ENCODE measurements at regions not wholly inside any gene's neighbourhood (a gene's known extent, or its start where the extent isn't known, plus 50 kb on each side); places are given as distances from the start of the nearest gene placed in this dataset.
A peak's percentile ranks its signal among the peaks of the same experiment; 100 is the strongest.

GRCh38 chr4:4761128-4761982 lies 98.1 kb upstream of the MSX1 start:
- Mint-ChIP-seq H3K4me3 (no peak overlapping the region), H3K27ac (peak overlapping the region in 1 of 8 donors; percentile 86), H3K27me3 (peaks cover 0 to 6% of the 10 kb centered on the region in 2 donors), H3K9me3 (peaks cover 0 to 15% (median 2%) of the 10 kb centered on the region in 5 donors), H3K4me1 (peaks cover 12 to 19% (median 16%) of the 10 kb centered on the region in 3 donors), H3K36me3 (peaks cover 0 to 16% (median 2%) of the 10 kb centered on the region in 3 donors)
- DNase-seq: no peak
- H3K4me1 ChIP-seq (ENCODE audit: insufficient read depth, low read length): no peaks in the 10 kb centered on the region
- no peak overlapping the region for H3K4me3 ChIP-seq (ENCODE audit: low read length)
- no peaks in the 10 kb centered on the region for H3K27me3 ChIP-seq (ENCODE audit: insufficient read depth, low read length, poor library complexity, severe bottlenecking)
- ChIA-PET POLR2A (no interaction called here), CTCF (no interaction called here)
- H3K9me3 ChIP-seq (ENCODE audit: low read length): no peaks in the 10 kb centered on the region
- H3K36me3 ChIP-seq (ENCODE audit: insufficient read depth, low read length): no peaks in the 10 kb centered on the region
- no peak overlapping the region for H3K27ac ChIP-seq (ENCODE audit: low read depth, low read length)

- H3K9me3 Mint-ChIP-seq: peaks cover 0 to 12% (median 2%) of the 10 kb centered on the region in 5 donors
- no peak overlapping the region for H3K27ac Mint-ChIP-seq
- Histone ChIP-seq H3K27ac (ENCODE audit: low read depth, low read length) (no peak overlapping the region), H3K4me1 (ENCODE audit: insufficient read depth, low read length) (no peaks in the 10 kb centered on the region), H3K27me3 (ENCODE audit: insufficient read depth, low read length, poor library complexity, severe bottlenecking) (no peaks in the 10 kb centered on the region), H3K36me3 (ENCODE audit: insufficient read depth, low read length) (no peaks in the 10 kb centered on the region), H3K9me3 (ENCODE audit: low read length) (no peaks in the 10 kb centered on the region), H3K4me3 (ENCODE audit: low read length) (no peak overlapping the region)
- ChIA-PET CTCF (no interaction called here), POLR2A (no interaction called here)
- DNase-seq: no peak
- peaks cover 0 to 6% of the 10 kb centered on the region in 2 donors for H3K27me3 Mint-ChIP-seq
- peaks cover 0 to 8% (median 2%) of the 10 kb centered on the region in 3 donors for H3K36me3 Mint-ChIP-seq
- peaks cover 12 to 19% (median 16%) of the 10 kb centered on the region in 3 donors for H3K4me1 Mint-ChIP-seq
- no peak overlapping the region for H3K4me3 Mint-ChIP-seq
Observed at GRCh38 chr4:4759883-4760282, 99.6 kb upstream of the MSX1 start.

- Histone ChIP-seq H3K9me3 (ENCODE audit: low read length) (no peaks in the 10 kb centered on the region), H3K27ac (ENCODE audit: low read depth, low read length) (no peak overlapping the region), H3K4me3 (ENCODE audit: low read length) (no peak overlapping the region), H3K4me1 (ENCODE audit: insufficient read depth, low read length) (no peaks in the 10 kb centered on the region), H3K27me3 (ENCODE audit: insufficient read depth, low read length, poor library complexity, severe bottlenecking) (no peaks in the 10 kb centered on the region), H3K36me3 (ENCODE audit: insufficient read depth, low read length) (no peaks in the 10 kb centered on the region)
- peaks cover 0 to 8% (median 2%) of the 10 kb centered on the region in 5 donors for H3K9me3 Mint-ChIP-seq
- H3K4me1 Mint-ChIP-seq: peaks cover 11 to 16% (median 16%) of the 10 kb centered on the region in 3 donors
- H3K27ac Mint-ChIP-seq: no peak overlapping the region
- H3K27me3 Mint-ChIP-seq: peaks cover 0 to 6% of the 10 kb centered on the region in 2 donors
- no peak overlapping the region for H3K4me3 Mint-ChIP-seq
- ChIA-PET CTCF (no interaction called here), POLR2A (no interaction called here)
- no peak for DNase-seq
- H3K36me3 Mint-ChIP-seq: peaks cover 0 to 3% (median 0%) of the 10 kb centered on the region in 3 donors
Observed at GRCh38 chr4:4759232-4759631, 100.2 kb upstream of the MSX1 start.

GRCh38 chr4:4758681-4759080 lies 100.8 kb upstream of the MSX1 start:
- Histone ChIP-seq H3K4me1 (ENCODE audit: insufficient read depth, low read length) (no peaks in the 10 kb centered on the region), H3K27ac (ENCODE audit: low read depth, low read length) (no peak overlapping the region), H3K27me3 (ENCODE audit: insufficient read depth, low read length, poor library complexity, severe bottlenecking) (no peaks in the 10 kb centered on the region), H3K36me3 (ENCODE audit: insufficient read depth, low read length) (no peaks in the 10 kb centered on the region), H3K4me3 (ENCODE audit: low read length) (no peak overlapping the region), H3K9me3 (ENCODE audit: low read length) (no peaks in the 10 kb centered on the region)
- peaks cover 0 to 6% of the 10 kb centered on the region in 2 donors for H3K27me3 Mint-ChIP-seq
- H3K27ac Mint-ChIP-seq: no peak overlapping the region
- ChIA-PET POLR2A (no interaction called here), CTCF (no interaction called here)
- no peak overlapping the region for H3K4me3 Mint-ChIP-seq
- DNase-seq: no peak
- no peaks in the 10 kb centered on the region for H3K36me3 Mint-ChIP-seq
- H3K9me3 Mint-ChIP-seq: peaks cover 0 to 5% (median 2%) of the 10 kb centered on the region in 5 donors
- peaks cover 8 to 11% (median 10%) of the 10 kb centered on the region in 3 donors for H3K4me1 Mint-ChIP-seq

GRCh38 chr4:4755306-4755705 lies 104.2 kb upstream of the MSX1 start:
- Mint-ChIP-seq H3K4me1 (no peaks in the 10 kb centered on the region), H3K27ac (peak overlapping the region in 1 of 8 donors; percentile 47), H3K9me3 (peaks cover 0 to 5% (median 2%) of the 10 kb centered on the region in 5 donors), H3K27me3 (peaks cover 0 to 4% of the 10 kb centered on the region in 2 donors), H3K4me3 (no peak overlapping the region), H3K36me3 (no peaks in the 10 kb centered on the region)
- H3K36me3 ChIP-seq (ENCODE audit: insufficient read depth, low read length): no peaks in the 10 kb centered on the region
- ChIA-PET CTCF (no interaction called here), POLR2A (no interaction called here)
- no peaks in the 10 kb centered on the region for H3K27me3 ChIP-seq (ENCODE audit: insufficient read depth, low read length, poor library complexity, severe bottlenecking)
- H3K4me1 ChIP-seq (ENCODE audit: insufficient read depth, low read length): no peaks in the 10 kb centered on the region
- no peak overlapping the region for H3K4me3 ChIP-seq (ENCODE audit: low read length)
- no peak overlapping the region for H3K27ac ChIP-seq (ENCODE audit: low read depth, low read length)
- no peaks in the 10 kb centered on the region for H3K9me3 ChIP-seq (ENCODE audit: low read length)
- DNase-seq: no peak

- Mint-ChIP-seq H3K27me3 (peaks cover 0 to 4% of the 10 kb centered on the region in 2 donors), H3K27ac (no peak overlapping the region), H3K9me3 (peaks cover 0 to 4% (median 2%) of the 10 kb centered on the region in 5 donors), H3K4me3 (no peak overlapping the region), H3K4me1 (no peaks in the 10 kb centered on the region), H3K36me3 (no peaks in the 10 kb centered on the region)
- ChIA-PET POLR2A (no interaction called here), CTCF (no interaction called here)
- Histone ChIP-seq H3K4me3 (ENCODE audit: low read length) (no peak overlapping the region), H3K4me1 (ENCODE audit: insufficient read depth, low read length) (no peaks in the 10 kb centered on the region), H3K27ac (ENCODE audit: low read depth, low read length) (no peak overlapping the region), H3K9me3 (ENCODE audit: low read length) (no peaks in the 10 kb centered on the region), H3K27me3 (ENCODE audit: insufficient read depth, low read length, poor library complexity, severe bottlenecking) (no peaks in the 10 kb centered on the region), H3K36me3 (ENCODE audit: insufficient read depth, low read length) (no peaks in the 10 kb centered on the region)
- DNase-seq: no peak
Observed at GRCh38 chr4:4754641-4755040, 104.8 kb upstream of the MSX1 start.

- Histone ChIP-seq H3K27me3 (ENCODE audit: insufficient read depth, low read length, poor library complexity, severe bottlenecking) (no peaks in the 10 kb centered on the region), H3K27ac (ENCODE audit: low read depth, low read length) (no peak overlapping the region), H3K9me3 (ENCODE audit: low read length) (no peaks in the 10 kb centered on the region), H3K4me1 (ENCODE audit: insufficient read depth, low read length) (no peaks in the 10 kb centered on the region), H3K36me3 (ENCODE audit: insufficient read depth, low read length) (no peaks in the 10 kb centered on the region), H3K4me3 (ENCODE audit: low read length) (no peak overlapping the region)
- H3K27ac Mint-ChIP-seq: no peak overlapping the region
- peaks cover 0 to 4% of the 10 kb centered on the region in 2 donors for H3K27me3 Mint-ChIP-seq
- H3K9me3 Mint-ChIP-seq: peaks cover 0 to 2% (median 0%) of the 10 kb centered on the region in 5 donors
- no peaks in the 10 kb centered on the region for H3K36me3 Mint-ChIP-seq
- no peak overlapping the region for H3K4me3 Mint-ChIP-seq
- ChIA-PET POLR2A (no interaction called here), CTCF (no interaction called here)
- H3K4me1 Mint-ChIP-seq: no peaks in the 10 kb centered on the region
- DNase-seq: no peak
Observed at GRCh38 chr4:4753643-4754042, 105.8 kb upstream of the MSX1 start.

GRCh38 chr4:4752576-4753401 lies 106.7 kb upstream of the MSX1 start:
- CTCF ChIA-PET: no interaction called here

More at GRCh38 chr4:4752576-4753401, 106.7 kb upstream of the MSX1 start:
- Histone ChIP-seq H3K9me3 (ENCODE audit: low read length) (no peaks in the 10 kb centered on the region), H3K27ac (ENCODE audit: low read depth, low read length) (no peak overlapping the region), H3K36me3 (ENCODE audit: insufficient read depth, low read length) (no peaks in the 10 kb centered on the region), H3K27me3 (ENCODE audit: insufficient read depth, low read length, poor library complexity, severe bottlenecking) (no peaks in the 10 kb centered on the region), H3K4me3 (ENCODE audit: low read length) (no peak overlapping the region), H3K4me1 (ENCODE audit: insufficient read depth, low read length) (no peaks in the 10 kb centered on the region)
- Mint-ChIP-seq H3K4me1 (no peaks in the 10 kb centered on the region), H3K27me3 (peaks cover 3 to 4% of the 10 kb centered on the region in 2 donors), H3K27ac (no peak overlapping the region), H3K36me3 (peaks cover 0 to 5% (median 0%) of the 10 kb centered on the region in 3 donors), H3K9me3 (peaks cover 0 to 3% (median under 1%) of the 10 kb centered on the region in 5 donors), H3K4me3 (no peak overlapping the region)
- POLR2A ChIA-PET: no interaction called here
- DNase-seq: no peak

All from CD8-positive, alpha-beta memory T cell (primary cell).